GM21447 (cell line): ENCODE measurements at regions not wholly inside any gene's neighbourhood (a gene's known extent, or its start where the extent isn't known, plus 50 kb on each side); places are given as distances from the start of the nearest gene placed in this dataset.
A peak's percentile ranks its signal among the peaks of the same experiment; 100 is the strongest.
"Not testable (repeated sequence)": the region's sequence is repeated elsewhere in the genome, so short reads cannot be mapped to it uniquely, and the experiment has no call there.

Source experiments
- ATAC-seq: cut with Tn5 transposase; IDR thresholded peaks from one replicate; pipeline ENCODE4 v1.9.1; 2021; ENCODE audit not compliant: unreplicated experiment

- no peak for ATAC-seq
These were observed 66.6 kb downstream of the TNFAIP3 start for GRCh38 chr6:137933696-137934095.

- ATAC-seq = no peak
These were observed 69.7 kb downstream of the TNFAIP3 start for GRCh38 chr6:137936798-137937197.

GRCh38 chr6:137937834-137938233, 70.8 kb downstream of the TNFAIP3 start:
- ATAC-seq = no peak

GRCh38 chr6:137938770-137939379, 71.8 kb downstream of the TNFAIP3 start:
- ATAC-seq = no peak

- no peak for ATAC-seq
These were observed 74.9 kb downstream of the TNFAIP3 start for GRCh38 chr6:137941995-137942394.

- ATAC-seq = no peak
These were observed 75.7 kb downstream of the TNFAIP3 start for GRCh38 chr6:137942736-137943135.

GRCh38 chr6:137944381-137944780, 77.3 kb downstream of the TNFAIP3 start:
- ATAC-seq = not testable (repeated sequence)

GRCh38 chr6:137944793-137945498, 77.9 kb downstream of the TNFAIP3 start:
- ATAC-seq = peak; percentile 36

- ATAC-seq = peak; percentile 56
These were observed 82.8 kb downstream of the TNFAIP3 start for GRCh38 chr6:137949686-137950390.

GRCh38 chr6:137950581-137950980, 83.5 kb downstream of the TNFAIP3 start:
- peak; percentile 62 for ATAC-seq

GRCh38 chr6:137951064-137951597, 84.1 kb downstream of the TNFAIP3 start:
- peak; percentile 48 for ATAC-seq

- ATAC-seq = no peak
These were observed 85.2 kb downstream of the TNFAIP3 start for GRCh38 chr6:137952247-137952646.

- no peak for ATAC-seq
These were observed 86.7 kb downstream of the TNFAIP3 start for GRCh38 chr6:137953761-137954160.

GRCh38 chr6:137954253-137954652, 87.2 kb downstream of the TNFAIP3 start:
- no peak for ATAC-seq

- ATAC-seq = no peak
These were observed 89.0 kb downstream of the TNFAIP3 start for GRCh38 chr6:137956098-137956488.

GRCh38 chr6:137957471-137957870, 90.4 kb downstream of the TNFAIP3 start:
- no peak for ATAC-seq

GRCh38 chr6:137958811-137959565, 91.9 kb downstream of the TNFAIP3 start:
- ATAC-seq = no peak

- no peak for ATAC-seq
These were observed 95.7 kb downstream of the TNFAIP3 start for GRCh38 chr6:137962725-137963124.

- ATAC-seq = peak; percentile 60
These were observed 97.8 kb downstream of the TNFAIP3 start for GRCh38 chr6:137964876-137965275.

- no peak for ATAC-seq
These were observed 100.8 kb downstream of the TNFAIP3 start for GRCh38 chr6:137967689-137968454.
